Colonic mucosa (tissue), 4 donors: ENCODE measurements at regions not wholly inside any gene's neighbourhood (a gene's known extent, or its start where the extent isn't known, plus 50 kb on each side); places are given as distances from the start of the nearest gene placed in this dataset.
"Not testable (repeated sequence)": the region's sequence is repeated elsewhere in the genome, so short reads cannot be mapped to it uniquely, and the experiment has no call there.

ENCODE experiments used
- DNase-seq: peaks from one replicate; pipeline ENCODE4 v3.0.0-alpha.2; 2020
- H3K27ac ChIP-seq: fragments of 200-600 bp; one replicate; pipeline ENCODE4 v1.8.0; 2021
- H3K27me3 ChIP-seq: fragments of 200-600 bp; one replicate; pipeline ENCODE4 v1.8.0; 2021
- H3K36me3 ChIP-seq: fragments of 200-600 bp; one replicate; pipeline ENCODE4 v1.8.0; 2021
- H3K4me1 ChIP-seq: fragments of 200-600 bp; one replicate; pipeline ENCODE4 v1.8.0; 2021; ENCODE audit warnings: mild to moderate bottlenecking
- H3K4me3 ChIP-seq: fragments of 200-600 bp; one replicate; pipeline ENCODE4 v1.8.0; 2021
- H3K9ac ChIP-seq, 2 donors: one replicate each; pipeline ENCODE4 v1.7.0; 2013; ENCODE audit warnings: control low read depth in 2 of 2, low read depth in 2 of 2, low read length in 2 of 2
- H3K9me3 ChIP-seq: fragments of 200-600 bp; one replicate; pipeline ENCODE4 v1.8.0; 2021
- intact Hi-C: fragments of 100-400 bp; cut with DNase I; formaldehyde crosslinking; loops from one replicate; pipeline ENCODE4 v1.14.1; 2022
- TF ChIP-seq, protein P1 (sequence below): fragments of 200-600 bp; IDR thresholded peaks from one replicate; pipeline ENCODE4 v1.8.0; 2022; ENCODE audit warnings: antibody characterized with exemption, mild to moderate bottlenecking
- donor health status: healthy.
- donor health status: DM: no; HTN: no; CAD: no.
- donor health status: DM: no; HTN: no; CAD: no.

DNA sequence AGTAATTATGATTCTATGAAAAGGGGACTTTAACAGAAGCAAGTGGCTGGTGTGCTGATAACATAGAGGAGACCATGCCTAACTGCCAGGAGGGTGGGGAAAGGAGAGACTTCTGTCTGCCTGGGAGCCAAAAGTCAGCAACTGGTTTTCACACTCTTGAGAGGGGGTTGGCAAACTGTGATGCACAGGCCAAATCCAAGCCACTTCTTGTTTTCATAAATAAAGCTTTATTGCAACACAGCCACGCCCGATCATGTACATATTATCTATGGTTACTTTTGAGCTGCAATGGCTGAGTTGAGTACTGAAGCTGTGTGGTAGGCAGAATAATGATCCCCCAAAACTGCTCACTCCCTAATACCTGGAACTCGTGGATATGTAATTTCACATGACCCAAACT, 208.4 kb downstream of the LNPK start:
- no peak overlapping the region for H3K27ac ChIP-seq

DNA sequence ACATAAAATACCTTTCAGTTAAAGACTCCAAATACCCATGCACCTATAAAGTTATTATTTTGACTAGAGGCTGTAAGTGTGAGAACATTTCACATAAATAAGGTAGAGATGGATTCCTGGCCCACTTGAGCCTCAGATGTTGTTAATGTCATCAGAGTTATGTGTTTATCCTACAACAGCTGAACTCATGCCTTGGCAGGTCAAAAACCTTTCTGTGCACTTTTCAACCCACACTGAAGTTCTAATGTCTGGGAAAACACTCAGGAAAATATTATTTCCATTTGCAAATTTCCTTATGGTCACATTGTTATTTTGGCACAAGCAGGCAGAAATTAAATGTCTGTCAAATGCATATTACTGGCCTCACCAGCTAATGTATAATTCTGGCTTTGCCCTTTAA, 209.2 kb downstream of the LNPK start:
- intact Hi-C loops, result no loop called here
- H3K4me1 ChIP-seq, result no peaks in the 10 kb centered on the region
- H3K9ac ChIP-seq, result no peak overlapping the region
- H3K27ac ChIP-seq, result no peak overlapping the region
- no peaks in the 10 kb centered on the region for H3K9me3 ChIP-seq
- H3K4me3 ChIP-seq, result no peak overlapping the region
- no peak for DNase-seq
- TF ChIP-seq, protein P1, sequence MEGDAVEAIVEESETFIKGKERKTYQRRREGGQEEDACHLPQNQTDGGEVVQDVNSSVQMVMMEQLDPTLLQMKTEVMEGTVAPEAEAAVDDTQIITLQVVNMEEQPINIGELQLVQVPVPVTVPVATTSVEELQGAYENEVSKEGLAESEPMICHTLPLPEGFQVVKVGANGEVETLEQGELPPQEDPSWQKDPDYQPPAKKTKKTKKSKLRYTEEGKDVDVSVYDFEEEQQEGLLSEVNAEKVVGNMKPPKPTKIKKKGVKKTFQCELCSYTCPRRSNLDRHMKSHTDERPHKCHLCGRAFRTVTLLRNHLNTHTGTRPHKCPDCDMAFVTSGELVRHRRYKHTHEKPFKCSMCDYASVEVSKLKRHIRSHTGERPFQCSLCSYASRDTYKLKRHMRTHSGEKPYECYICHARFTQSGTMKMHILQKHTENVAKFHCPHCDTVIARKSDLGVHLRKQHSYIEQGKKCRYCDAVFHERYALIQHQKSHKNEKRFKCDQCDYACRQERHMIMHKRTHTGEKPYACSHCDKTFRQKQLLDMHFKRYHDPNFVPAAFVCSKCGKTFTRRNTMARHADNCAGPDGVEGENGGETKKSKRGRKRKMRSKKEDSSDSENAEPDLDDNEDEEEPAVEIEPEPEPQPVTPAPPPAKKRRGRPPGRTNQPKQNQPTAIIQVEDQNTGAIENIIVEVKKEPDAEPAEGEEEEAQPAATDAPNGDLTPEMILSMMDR, result no peak
- no peaks in the 10 kb centered on the region for H3K36me3 ChIP-seq
- no peaks in the 10 kb centered on the region for H3K27me3 ChIP-seq

More for the DNA sequence above, 208.4 kb downstream of the LNPK start:
- no peak for DNase-seq
- TF ChIP-seq, protein P1, result no peak
- no peaks in the 10 kb centered on the region for H3K36me3 ChIP-seq
- no peak overlapping the region for H3K9ac ChIP-seq
- no peaks in the 10 kb centered on the region for H3K27me3 ChIP-seq
- no peaks in the 10 kb centered on the region for H3K9me3 ChIP-seq
- intact Hi-C loops, result no loop called here
- no peak overlapping the region for H3K4me3 ChIP-seq
- no peaks in the 10 kb centered on the region for H3K4me1 ChIP-seq

DNA sequence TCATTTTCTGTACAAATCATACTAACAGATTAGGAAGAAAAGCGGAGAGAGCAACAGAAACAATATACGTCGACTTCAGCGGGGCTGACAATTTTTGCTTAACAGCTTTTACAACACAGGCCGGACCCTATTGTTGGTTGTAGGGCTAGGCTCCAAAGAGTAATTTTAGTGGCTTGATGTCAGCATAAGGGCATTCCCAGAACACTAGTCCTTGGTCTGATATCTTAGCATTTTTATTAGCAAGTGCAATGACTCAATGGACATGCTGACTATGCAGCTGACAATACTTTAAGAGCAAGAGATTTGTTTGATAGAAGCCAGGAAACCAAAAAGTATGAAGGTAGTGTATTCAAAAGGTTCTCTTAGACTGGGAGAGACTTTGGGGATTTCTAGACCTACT, 209.9 kb downstream of the LNPK start:
- no peaks in the 10 kb centered on the region for H3K27me3 ChIP-seq
- H3K27ac ChIP-seq, result no peak overlapping the region
- H3K9me3 ChIP-seq, result no peaks in the 10 kb centered on the region
- no peaks in the 10 kb centered on the region for H3K36me3 ChIP-seq
- H3K4me3 ChIP-seq, result no peak overlapping the region
- no peak overlapping the region for H3K9ac ChIP-seq
- intact Hi-C loops, result no loop called here
- no peak for DNase-seq
- no peaks in the 10 kb centered on the region for H3K4me1 ChIP-seq
- TF ChIP-seq, protein P1, result no peak

DNA sequence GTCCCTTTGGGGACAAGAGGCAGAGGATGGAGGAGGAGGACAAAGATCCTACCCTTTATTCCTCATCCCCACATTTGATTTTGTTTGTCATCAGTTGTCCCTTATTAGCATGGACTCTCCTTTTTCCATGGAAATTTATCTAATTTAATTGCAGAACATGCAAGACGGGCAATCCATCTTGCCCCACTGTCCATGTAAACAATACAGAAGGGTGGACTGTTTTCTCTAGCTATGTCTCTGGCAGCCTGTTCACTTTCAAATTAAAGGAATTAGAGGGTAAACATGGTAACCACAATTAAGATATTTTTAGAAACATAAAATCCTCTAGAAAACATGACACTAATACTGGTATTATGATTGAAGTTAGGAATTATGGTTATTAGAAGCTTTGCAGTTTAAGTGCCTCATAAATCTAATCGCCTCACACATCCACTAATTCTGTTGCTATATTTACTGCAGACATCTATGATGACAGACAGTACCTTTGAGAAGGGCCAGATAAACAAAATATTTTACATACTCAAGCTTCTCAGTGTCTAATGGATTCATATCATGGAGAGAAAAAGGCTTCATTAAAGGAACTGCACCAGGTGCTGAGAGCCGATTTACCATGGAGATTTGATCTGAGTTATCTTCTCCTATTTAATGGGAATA, 215.5 kb downstream of the LNPK start:
- intact Hi-C loops, result no loop called here
- TF ChIP-seq, protein P1, result no peak
- H3K9me3 ChIP-seq, result no peaks in the 10 kb centered on the region
- H3K27me3 ChIP-seq, result no peaks in the 10 kb centered on the region
- H3K36me3 ChIP-seq, result no peaks in the 10 kb centered on the region
- no peak overlapping the region for H3K27ac ChIP-seq
- H3K4me1 ChIP-seq, result no peaks in the 10 kb centered on the region
- no peak for DNase-seq
- H3K4me3 ChIP-seq, result no peak overlapping the region
- no peak overlapping the region for H3K9ac ChIP-seq

DNA sequence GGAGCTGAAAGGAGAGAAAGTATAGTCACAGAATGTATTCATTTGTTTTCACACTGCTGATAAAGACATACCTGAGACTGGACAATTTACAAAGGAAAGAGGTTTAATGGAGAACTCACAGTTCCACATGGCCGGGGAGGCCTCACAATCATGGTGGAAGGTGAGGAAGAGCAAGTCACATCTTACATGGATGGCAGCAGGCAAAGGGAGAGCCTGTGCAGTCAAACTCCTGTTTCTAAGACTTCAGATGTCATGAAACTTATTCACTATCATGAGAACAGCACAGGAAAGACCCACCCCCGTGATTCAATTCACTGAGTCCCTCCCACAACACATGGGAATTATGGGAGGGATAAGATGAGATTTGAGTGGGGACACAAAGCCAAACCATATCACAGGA, 224.7 kb downstream of the LNPK start:
- intact Hi-C loops, H3K27ac ChIP-seq, H3K36me3 ChIP-seq, H3K4me3 ChIP-seq, H3K27me3 ChIP-seq, DNase-seq, H3K9ac ChIP-seq, H3K9me3 ChIP-seq, H3K4me1 ChIP-seq: not testable (repeated sequence)

DNA sequence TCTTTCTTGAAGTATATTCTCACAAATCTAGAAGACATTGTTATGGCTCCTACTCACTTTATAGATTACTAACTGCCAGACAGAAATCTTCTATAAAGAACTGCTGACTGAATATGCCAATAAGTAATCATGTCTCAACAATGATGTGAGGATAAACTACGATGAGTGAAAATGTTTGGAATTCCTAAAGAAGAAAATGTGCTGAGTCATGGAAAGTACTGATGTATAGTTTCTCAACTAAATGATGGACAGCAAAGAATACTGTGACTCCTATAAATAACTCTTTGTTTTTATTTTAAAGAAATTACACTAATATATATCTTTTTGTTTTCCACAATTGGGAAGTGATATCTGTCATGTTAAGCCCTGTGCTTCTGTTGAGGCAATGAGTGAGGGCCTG, 232.9 kb downstream of the LNPK start:
- H3K9me3 ChIP-seq, result no peaks in the 10 kb centered on the region
- TF ChIP-seq, protein P1, result no peak
- DNase-seq, result no peak
- no peak overlapping the region for H3K9ac ChIP-seq
- H3K27ac ChIP-seq, result no peak overlapping the region
- no peaks in the 10 kb centered on the region for H3K36me3 ChIP-seq
- no peaks in the 10 kb centered on the region for H3K27me3 ChIP-seq
- intact Hi-C loops, result no loop called here
- no peak overlapping the region for H3K4me3 ChIP-seq
- H3K4me1 ChIP-seq, result no peaks in the 10 kb centered on the region
